ENCODE measurements at regions not wholly inside any gene's neighbourhood (a gene's known extent, or its start where the extent isn't known, plus 50 kb on each side); places are given as distances from the start of the nearest gene placed in this dataset.

- DNase-seq = no peak
These were observed 202.1 kb downstream of the SEC23A start for GRCh38 chr14:38900887-38901286.

GRCh38 chr14:38887696-38888095 is 215.3 kb downstream of the SEC23A start:
- peak; percentile 24 to 42 (median 40) for DNase-seq

GRCh38 chr14:38884109-38884508 is 218.9 kb downstream of the SEC23A start:
- no peak for DNase-seq

- no peak for DNase-seq
These were observed 219.9 kb downstream of the SEC23A start for GRCh38 chr14:38883127-38883526.

GRCh38 chr14:38882533-38882932 is 220.5 kb downstream of the SEC23A start:
- DNase-seq = peak in 2 of 3 donors; percentile 24 to 35

- peak; percentile 21 to 57 (median 38) for DNase-seq
These were observed 222.2 kb downstream of the SEC23A start for GRCh38 chr14:38880643-38881524.

- no peak for DNase-seq
These were observed 225.2 kb downstream of the SEC23A start for GRCh38 chr14:38877744-38878388.

GRCh38 chr14:38874721-38875120 is 228.3 kb downstream of the SEC23A start:
- peak; percentile 3 to 37 (median 33) for DNase-seq

- DNase-seq = peak; percentile 61 to 79 (median 79)
These were observed 229.0 kb downstream of the SEC23A start for GRCh38 chr14:38873941-38874612.

GRCh38 chr14:38870296-38870836 is 232.7 kb downstream of the SEC23A start:
- no peak for DNase-seq

- no peak for DNase-seq
These were observed 234.4 kb downstream of the SEC23A start for GRCh38 chr14:38868399-38869290.

GRCh38 chr14:38867561-38868150 is 235.4 kb downstream of the SEC23A start:
- DNase-seq = peak; percentile 78 to 86 (median 84)

GRCh38 chr14:38866461-38866860 is 236.6 kb downstream of the SEC23A start:
- no peak for DNase-seq

GRCh38 chr14:38862366-38862765 is 240.7 kb downstream of the SEC23A start:
- DNase-seq = no peak

- no peak for DNase-seq
These were observed 242.5 kb downstream of the SEC23A start for GRCh38 chr14:38860530-38860929.

GRCh38 chr14:38856798-38857197 is 246.2 kb downstream of the SEC23A start:
- no peak for DNase-seq

GRCh38 chr14:38855513-38855912 is 247.5 kb downstream of the SEC23A start:
- DNase-seq = no peak

GRCh38 chr14:38851111-38851510 is 251.9 kb downstream of the SEC23A start:
- no peak for DNase-seq

GRCh38 chr14:38850664-38851063 is 252.4 kb downstream of the SEC23A start:
- no peak for DNase-seq

GRCh38 chr14:38848243-38848935 is 254.6 kb downstream of the SEC23A start:
- peak in 1 of 3 donors; percentile 8 for DNase-seq

- DNase-seq = no peak
These were observed 255.9 kb downstream of the SEC23A start for GRCh38 chr14:38847161-38847560.

Measured in suppressor macrophage treated with lipopolysaccharide for 1 hour (primary cell).